Breast epithelium (tissue), 4 donors: ENCODE measurements at regions not wholly inside any gene's neighbourhood (a gene's known extent, or its start where the extent isn't known, plus 50 kb on each side); places are given as distances from the start of the nearest gene placed in this dataset.

Experiments
- DNase-seq, 2 donors: peaks; one replicate each; pipeline ENCODE4 v3.0.0-alpha.2; 2019; ENCODE audit warnings: low spot score in 2 of 2
- H3K27ac ChIP-seq, 2 donors: fragments of 200-600 bp; sonication (generic) in 1 of 2; one replicate each; pipeline ENCODE4 v1.5.1; 2016 to 2019; ENCODE audit warnings: mild to moderate bottlenecking in 1 of 2
- H3K27me3 ChIP-seq, 2 donors: fragments of 200-600 bp; sonication (generic) in 1 of 2; one replicate each; pipeline versions ENCODE4 v1.5.1 to v1.6.0; 2017 to 2019; ENCODE audit warnings: control low read depth in 1 of 2, mild to moderate bottlenecking in 1 of 2
- H3K36me3 ChIP-seq: fragments of 200-600 bp; one replicate; pipeline ENCODE4 v1.5.1; 2019
- H3K4me1 ChIP-seq, 2 donors: fragments of 200-600 bp; sonication (generic); one replicate each; pipeline ENCODE4 v1.5.1; 2016 to 2019; ENCODE audit warnings: control low read depth in 1 of 2
- H3K4me3 ChIP-seq, 3 donors: fragments of 200-600 bp; sonication (generic); 1 replicate in 2 of 3; 2 replicates in 1 of 3; pipeline ENCODE4 v1.5.1; 2016 to 2019; ENCODE audit warnings: mild to moderate bottlenecking in 3 of 3, moderate library complexity in 2 of 3
- H3K9me3 ChIP-seq, 2 donors: fragments of 200-600 bp; sonication (generic) in 1 of 2; one replicate each; pipeline ENCODE4 v1.5.1; 2016 to 2019; ENCODE audit warnings: control low read depth in 1 of 2
- POLR2A ChIP-seq: fragments of 450-650 bp; IDR thresholded peaks from one replicate; pipeline ENCODE4 v1.6.1; 2016; ENCODE audit warnings: antibody characterized with exemption, mild to moderate bottlenecking, moderate library complexity
- POLR2AphosphoS5 ChIP-seq, 3 donors: sonication (generic); formaldehyde crosslinking; IDR thresholded peaks; one replicate each; pipeline ENCODE4 v1.6.1; 2017; ENCODE audit warnings: antibody characterized with exemption in 3 of 3
- intact Hi-C: fragments of 100-400 bp; cut with DNase I; formaldehyde crosslinking; loops from one replicate; pipeline ENCODE4 v1.15.1; 2023; ENCODE audit warnings: low total_unique reads
- TF ChIP-seq, protein P1 (sequence below), 3 donors: fragments of 450-650 bp; IDR thresholded peaks; one replicate each; pipeline ENCODE4 v1.5.1; 2016 to 2017; ENCODE audit warnings: antibody characterized with exemption in 3 of 3, mild to moderate bottlenecking in 3 of 3, moderate library complexity in 3 of 3

DNA sequence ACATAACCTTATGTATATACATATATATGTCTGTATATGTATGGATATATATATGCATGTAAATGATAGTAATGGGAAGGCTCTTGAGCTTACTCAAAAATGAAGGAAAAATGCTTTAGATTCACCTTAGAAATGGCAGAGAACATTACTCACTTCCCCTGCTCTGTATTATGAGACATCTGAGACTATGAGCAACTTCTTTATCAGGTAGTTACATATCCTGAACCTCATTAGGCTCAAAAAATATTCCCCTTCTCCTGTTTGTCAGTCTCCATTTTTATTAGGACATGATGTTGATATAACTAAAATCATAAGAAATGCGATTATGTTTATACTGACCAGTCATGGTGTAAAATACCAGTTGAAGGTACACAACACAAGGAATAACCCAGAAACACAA lies 800.1 kb upstream of the ZWINT start:
- intact Hi-C loops: no loop called here
- Histone ChIP-seq H3K4me3 (no peak overlapping the region), H3K4me1 (no peaks in the 10 kb centered on the region)

DNA sequence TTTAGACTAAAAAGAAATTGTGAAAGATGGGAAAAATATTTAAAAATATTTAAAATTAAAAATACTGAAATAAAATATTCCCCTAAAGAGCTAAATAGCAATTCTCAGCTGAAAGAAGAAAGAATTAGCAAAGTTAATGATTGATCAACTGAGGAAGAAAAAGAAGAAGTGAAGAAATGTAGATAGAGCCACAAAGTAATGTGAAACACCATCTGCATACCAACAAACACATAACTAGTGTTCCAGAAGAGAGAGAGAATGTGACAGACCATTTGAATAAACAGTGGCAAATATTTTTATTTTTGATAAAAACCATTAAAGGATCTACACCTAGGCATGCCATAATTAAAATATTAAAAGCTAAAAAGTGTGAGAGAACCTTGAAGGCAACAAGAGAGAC lies 784.5 kb upstream of the ZWINT start:
- Histone ChIP-seq H3K36me3 (no peaks in the 10 kb centered on the region), H3K27ac (no peak overlapping the region), H3K27me3 (no peaks in the 10 kb centered on the region), H3K4me3 (no peak overlapping the region), H3K9me3 (no peaks in the 10 kb centered on the region), H3K4me1 (no peaks in the 10 kb centered on the region)
- DNase-seq: no peak
- TF ChIP-seq POLR2AphosphoS5 (IDR thresholded peaks at IDR 0.05) (no peak), POLR2A (no peak)
- TF ChIP-seq, protein P1, sequence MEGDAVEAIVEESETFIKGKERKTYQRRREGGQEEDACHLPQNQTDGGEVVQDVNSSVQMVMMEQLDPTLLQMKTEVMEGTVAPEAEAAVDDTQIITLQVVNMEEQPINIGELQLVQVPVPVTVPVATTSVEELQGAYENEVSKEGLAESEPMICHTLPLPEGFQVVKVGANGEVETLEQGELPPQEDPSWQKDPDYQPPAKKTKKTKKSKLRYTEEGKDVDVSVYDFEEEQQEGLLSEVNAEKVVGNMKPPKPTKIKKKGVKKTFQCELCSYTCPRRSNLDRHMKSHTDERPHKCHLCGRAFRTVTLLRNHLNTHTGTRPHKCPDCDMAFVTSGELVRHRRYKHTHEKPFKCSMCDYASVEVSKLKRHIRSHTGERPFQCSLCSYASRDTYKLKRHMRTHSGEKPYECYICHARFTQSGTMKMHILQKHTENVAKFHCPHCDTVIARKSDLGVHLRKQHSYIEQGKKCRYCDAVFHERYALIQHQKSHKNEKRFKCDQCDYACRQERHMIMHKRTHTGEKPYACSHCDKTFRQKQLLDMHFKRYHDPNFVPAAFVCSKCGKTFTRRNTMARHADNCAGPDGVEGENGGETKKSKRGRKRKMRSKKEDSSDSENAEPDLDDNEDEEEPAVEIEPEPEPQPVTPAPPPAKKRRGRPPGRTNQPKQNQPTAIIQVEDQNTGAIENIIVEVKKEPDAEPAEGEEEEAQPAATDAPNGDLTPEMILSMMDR (IDR thresholded peaks at IDR 0.05): no peak
- intact Hi-C loops: no loop called here

More for the DNA sequence above, 800.1 kb upstream of the ZWINT start:
- Histone ChIP-seq H3K27ac (no peak overlapping the region), H3K9me3 (no peaks in the 10 kb centered on the region), H3K36me3 (no peaks in the 10 kb centered on the region), H3K27me3 (no peaks in the 10 kb centered on the region)
- TF ChIP-seq POLR2A: no peak
- DNase-seq: no peak

DNA sequence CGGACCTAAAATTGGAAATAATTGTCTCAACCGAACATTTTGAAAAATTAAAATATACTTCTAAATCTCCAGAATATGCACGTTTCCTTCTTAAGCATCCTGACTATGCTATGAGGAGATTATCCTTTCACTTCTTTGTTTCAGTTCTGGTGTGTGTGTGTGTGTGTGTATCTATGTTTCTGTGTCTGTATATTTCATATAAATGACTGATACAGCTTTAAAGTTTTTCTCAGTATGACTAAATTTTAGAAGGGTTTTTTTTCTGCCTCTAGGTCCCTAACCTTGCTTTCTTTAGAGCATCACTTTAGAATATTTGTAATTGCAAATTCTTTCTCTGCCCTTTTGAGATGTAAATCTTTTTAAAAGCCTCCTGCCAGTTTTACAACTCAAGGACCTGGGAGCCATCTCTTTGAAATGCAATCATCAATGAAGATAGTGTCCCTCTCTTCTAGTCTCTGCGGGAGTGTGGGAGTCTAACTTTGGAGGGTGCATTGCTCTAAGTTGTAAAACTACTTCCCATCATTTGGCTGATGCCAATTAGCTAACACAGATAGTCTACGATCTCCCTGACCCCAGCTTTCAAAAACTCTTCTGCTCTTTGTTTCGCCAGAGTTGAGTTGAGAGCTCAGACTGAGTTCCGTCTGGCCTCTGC lies 782.0 kb upstream of the ZWINT start:
- H3K9me3 ChIP-seq: no peaks in the 10 kb centered on the region
- H3K27ac ChIP-seq: no peak overlapping the region
- no peaks in the 10 kb centered on the region for H3K27me3 ChIP-seq
- H3K4me1 ChIP-seq: no peaks in the 10 kb centered on the region
- intact Hi-C loops: no loop called here
- TF ChIP-seq, protein P1 (IDR thresholded peaks at IDR 0.05): no peak
- no peak for TF ChIP-seq POLR2AphosphoS5 (IDR thresholded peaks at IDR 0.05)
- no peak for TF ChIP-seq POLR2A
- H3K36me3 ChIP-seq: no peaks in the 10 kb centered on the region
- H3K4me3 ChIP-seq: no peak overlapping the region
- DNase-seq: no peak

DNA sequence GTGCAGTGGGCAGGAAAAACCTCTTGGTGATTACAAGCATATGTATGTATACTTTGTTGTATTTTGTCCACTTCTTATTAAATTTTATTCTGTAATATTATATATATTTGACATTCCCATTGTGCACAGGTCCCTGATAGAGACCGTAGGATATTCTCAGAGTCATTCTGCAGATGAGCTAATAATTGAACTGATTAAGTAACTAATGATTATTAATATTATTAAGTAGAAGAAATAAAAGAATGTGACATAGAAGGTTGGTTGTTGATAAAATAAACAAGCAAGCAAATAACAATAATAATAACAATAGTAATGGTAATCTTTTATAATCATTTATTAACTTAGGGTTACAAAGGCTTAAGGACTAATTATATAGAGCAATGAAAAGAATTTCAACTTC lies 780.6 kb upstream of the ZWINT start:
- intact Hi-C loops: no loop called here
- no peak for DNase-seq
- no peaks in the 10 kb centered on the region for H3K27me3 ChIP-seq
- H3K4me3 ChIP-seq: no peak overlapping the region
- no peak overlapping the region for H3K27ac ChIP-seq
- H3K9me3 ChIP-seq: no peaks in the 10 kb centered on the region
- H3K36me3 ChIP-seq: no peaks in the 10 kb centered on the region
- H3K4me1 ChIP-seq: no peaks in the 10 kb centered on the region
- TF ChIP-seq POLR2AphosphoS5 (IDR thresholded peaks at IDR 0.05): no peak
- TF ChIP-seq POLR2A: no peak
- TF ChIP-seq, protein P1 (IDR thresholded peaks at IDR 0.05): no peak

DNA sequence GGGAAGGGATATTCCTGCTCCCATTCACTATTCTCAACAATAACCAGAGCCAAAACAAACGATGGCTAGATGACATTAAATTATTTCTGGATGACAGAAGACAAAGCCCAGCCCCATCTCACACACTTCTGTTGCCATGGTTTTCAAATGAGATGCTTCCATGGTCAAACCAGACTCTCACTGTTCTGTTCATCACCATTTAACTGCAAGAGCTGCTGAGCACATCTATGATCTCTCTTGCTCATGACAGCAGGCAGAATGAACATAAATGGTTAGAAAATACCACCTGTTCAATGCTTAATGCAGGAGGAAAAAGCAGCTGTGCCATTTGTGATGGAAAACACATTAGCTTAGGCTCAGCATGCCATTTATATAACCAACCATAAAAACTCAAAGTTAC lies 758.6 kb upstream of the ZWINT start:
- DNase-seq: no peak
- intact Hi-C loops: no loop called here

More for the DNA sequence above, 758.6 kb upstream of the ZWINT start:
- Histone ChIP-seq H3K36me3 (no peaks in the 10 kb centered on the region), H3K4me3 (no peak overlapping the region), H3K4me1 (no peaks in the 10 kb centered on the region), H3K27me3 (no peaks in the 10 kb centered on the region), H3K9me3 (no peaks in the 10 kb centered on the region), H3K27ac (no peak overlapping the region)
- TF ChIP-seq, protein P1 (IDR thresholded peaks at IDR 0.05): no peak
- TF ChIP-seq POLR2A: no peak
- no peak for TF ChIP-seq POLR2AphosphoS5 (IDR thresholded peaks at IDR 0.05)
